ENCODE measurements at regions not wholly inside any gene's neighbourhood (a gene's known extent, or its start where the extent isn't known, plus 50 kb on each side); places are given as distances from the start of the nearest gene placed in this dataset.

- H3K9me3 ChIP-seq (ENCODE audit: low read length) = no peaks in the 10 kb centered on the region
- 0 out of 2 replicates have a peak, but pooled peaks have one; percentile 3 for TF ChIP-seq CEBPB (IDR thresholded peaks at IDR 0.05; ENCODE audit: borderline replicate concordance, low read depth, low read length)
- TF ChIP-seq TRIM24 (CRISPR knock-in tag; IDR thresholded peaks at IDR 0.05) = no peak
- H4K20me1 ChIP-seq (ENCODE audit: insufficient read depth, low read length) = no peaks in the 10 kb centered on the region
- H3K4me2 ChIP-seq (ENCODE audit: low read depth, low read length) = no peak overlapping the region
- H3K79me2 ChIP-seq (ENCODE audit: insufficient read depth, low read length) = no peaks in the 10 kb centered on the region
- intact Hi-C loops (cut with micrococcal nuclease; ENCODE audit: unreplicated experiment) = no loop called here
- WGBS (ENCODE audit: low lambda C conversion rate) = 22% methylated on average over 2 of the region's 2 CpGs
- no peak for FAIRE-seq
- POLR2A ChIA-PET = no interaction called here
- no peak overlapping the region for H2AFZ ChIP-seq (ENCODE audit: low read length)
- H3K9ac ChIP-seq (ENCODE audit: insufficient read depth, low read depth, low read length) = no peak overlapping the region
- CTCF ChIA-PET (ENCODE audit: low intra/inter-chr PET ratio, low total read pairs) = no interaction called here
- H3K27ac ChIP-seq (ENCODE audit: extremely low read length, insufficient read depth, low read length) = no peak overlapping the region
- no peaks in the 10 kb centered on the region for H3K4me1 ChIP-seq (ENCODE audit: insufficient read depth, low read length)
- in situ Hi-C loops (cut with HindIII; ENCODE audit: extremely low pct_ligation_motif_present, low pct_unique_long_range_greater_than_20kb) = no loop called here
- no peak for DNase-seq (ENCODE audit: low spot score)
- H3K36me3 ChIP-seq (replicated peaks in 1 of 2; ENCODE audit: control insufficient read depth in 1 of 2, insufficient read depth in 2 of 2, low read length in 2 of 2) = no peaks in the 10 kb centered on the region
- 0 out of 5 replicates have a peak, but pooled peaks cover 0 to 7% of the 10 kb centered on the region in 2 experiments for H3K27me3 ChIP-seq (ENCODE audit: control insufficient read depth in 1 of 2, insufficient read depth in 2 of 2, low read length in 2 of 2)
- no TSS peak for BruUV-seq (replicated peaks)
- no peak for ATAC-seq
- H3K4me3 ChIP-seq (replicated peaks in 1 of 3; ENCODE audit: insufficient read depth in 1 of 3, low read depth in 2 of 3, low read length in 3 of 3) = no peak overlapping the region
These were observed 429.5 kb downstream of the TLE1 start for GRCh38 chr9:81259896-81260295.

DNA sequence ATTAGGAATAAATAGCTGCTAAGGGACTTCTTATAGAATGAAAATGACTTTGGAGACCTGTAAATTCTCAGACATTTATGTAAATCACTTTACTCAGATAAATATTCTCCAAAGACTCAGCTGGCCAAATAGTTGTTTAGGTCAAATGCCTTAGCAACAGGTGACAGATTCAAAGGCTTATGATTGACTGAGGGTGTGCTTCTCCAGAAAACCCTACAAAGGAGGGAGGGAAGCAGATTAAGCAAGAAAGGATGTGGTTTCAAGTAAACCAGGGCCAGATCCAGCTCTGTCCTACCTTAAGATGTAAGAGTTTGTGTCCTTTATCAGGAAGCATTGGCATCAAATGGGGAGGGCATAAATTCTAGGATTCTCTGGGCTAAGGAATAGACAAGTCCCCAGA, 433.0 kb downstream of the TLE1 start:
- intact Hi-C loops (cut with micrococcal nuclease; ENCODE audit: unreplicated experiment) (no loop called here), in situ Hi-C loops (cut with HindIII; ENCODE audit: extremely low pct_ligation_motif_present, low pct_unique_long_range_greater_than_20kb) (no loop called here)
- ATAC-seq (no peak), FAIRE-seq (no peak), DNase-seq (ENCODE audit: low spot score) (no peak)
- Histone ChIP-seq H3K4me3 (replicated peaks in 1 of 3; ENCODE audit: insufficient read depth in 1 of 3, low read depth in 2 of 3, low read length in 3 of 3) (no peak overlapping the region), H3K4me1 (ENCODE audit: insufficient read depth, low read length) (no peaks in the 10 kb centered on the region), H3K79me2 (ENCODE audit: insufficient read depth, low read length) (no peaks in the 10 kb centered on the region), H3K27ac (ENCODE audit: extremely low read length, insufficient read depth, low read length) (no peak overlapping the region), H3K9me3 (ENCODE audit: low read length) (no peaks in the 10 kb centered on the region), H3K27me3 (ENCODE audit: control insufficient read depth in 1 of 2, insufficient read depth in 2 of 2, low read length in 2 of 2) (0 out of 5 replicates have a peak, but pooled peaks cover 0 to 7% of the 10 kb centered on the region in 2 experiments), H2AFZ (ENCODE audit: low read length) (no peak overlapping the region), H3K9ac (ENCODE audit: insufficient read depth, low read depth, low read length) (no peak overlapping the region), H3K4me2 (ENCODE audit: low read depth, low read length) (no peak overlapping the region), H3K36me3 (replicated peaks in 1 of 2; ENCODE audit: control insufficient read depth in 1 of 2, insufficient read depth in 2 of 2, low read length in 2 of 2) (no peaks in the 10 kb centered on the region), H4K20me1 (ENCODE audit: insufficient read depth, low read length) (no peaks in the 10 kb centered on the region)
- ChIA-PET CTCF (ENCODE audit: low intra/inter-chr PET ratio, low total read pairs) (no interaction called here), POLR2A (no interaction called here)
- TF ChIP-seq RFX5 (IDR thresholded peaks at IDR 0.05; ENCODE audit: low read depth, low read length) (peak; percentile 61; the same call in 1 of the 2 replicates), ZNF576 (CRISPR knock-in tag; IDR thresholded peaks at IDR 0.05) (no peak), ZMAT3 (CRISPR knock-in tag; conservative IDR thresholded peaks at IDR 0.05) (no peak), ZNF776 (CRISPR knock-in tag; IDR thresholded peaks at IDR 0.05) (no peak)
- BruUV-seq (replicated peaks) = no TSS peak
